CD4-positive, alpha-beta memory T cell (primary cell): ENCODE measurements at regions not wholly inside any gene's neighbourhood (a gene's known extent, or its start where the extent isn't known, plus 50 kb on each side); places are given as distances from the start of the nearest gene placed in this dataset.

Source experiments
- CTCF ChIA-PET: fragments of 350-600 bp; sonication (Branson Sonifier 250); formaldehyde crosslinking; loops from one replicate; lab custom pipeline; 2021; ENCODE audit warnings: inconsistent platforms; ENCODE audit not compliant: partially characterized antibody; lab: Charles Lee
- POLR2A ChIA-PET: fragments of 350-600 bp; sonication (Branson Sonifier 250); formaldehyde crosslinking; loops from one replicate; lab custom pipeline; 2021; ENCODE audit not compliant: partially characterized antibody; lab: Charles Lee
- DNase-seq, 5 donors: peaks; one replicate each; pipeline versions ENCODE4 v3.0.0 to v3.0.0-alpha.2; 2020 to 2022; ENCODE audit warnings: mixed read lengths in 1 of 5
- H3K27ac ChIP-seq: one replicate; pipeline ENCODE4 v1.7.0; 2013; ENCODE audit warnings: low read depth, low read length
- H3K27me3 ChIP-seq: 2 replicates; pipeline ENCODE4 v1.7.0; 2013; ENCODE audit warnings: mild to moderate bottlenecking, low read length, moderate library complexity; ENCODE audit not compliant: insufficient read depth
- H3K36me3 ChIP-seq: 2 replicates; pipeline ENCODE4 v1.7.0; 2013; ENCODE audit warnings: mild to moderate bottlenecking, low read length, moderate library complexity; ENCODE audit not compliant: insufficient read depth
- H3K4me1 ChIP-seq: 2 replicates; pipeline ENCODE4 v1.7.0; 2013; ENCODE audit warnings: mild to moderate bottlenecking, low read length, moderate library complexity; ENCODE audit not compliant: insufficient read depth
- H3K4me3 ChIP-seq, 2 donors: one replicate each; pipeline ENCODE4 v1.7.0; 2013; ENCODE audit warnings: low read length in 2 of 2, mild to moderate bottlenecking in 1 of 2
- H3K9me3 ChIP-seq, 2 donors: one replicate each; pipeline ENCODE4 v1.7.0; 2013; ENCODE audit warnings: low read length in 2 of 2, control low read depth in 1 of 2; ENCODE audit not compliant: control insufficient read depth in 1 of 2
- H3K27ac Mint-ChIP-seq, 7 donors: one replicate each; pipeline ENCODE4 v1.8.0; 2020 to 2021; ENCODE audit warnings: mixed read lengths in 7 of 7, mild to moderate bottlenecking in 6 of 7, inconsistent platforms in 3 of 7, moderate library complexity in 3 of 7
- H3K27me3 Mint-ChIP-seq, 2 donors: one replicate each; pipeline ENCODE4 v1.8.0; 2020 to 2021; ENCODE audit warnings: mixed read lengths in 2 of 2
- H3K36me3 Mint-ChIP-seq, 2 donors: one replicate each; pipeline ENCODE4 v1.8.0; 2020 to 2021; ENCODE audit warnings: mixed read lengths in 2 of 2, inconsistent platforms in 1 of 2, mild to moderate bottlenecking in 1 of 2
- H3K4me1 Mint-ChIP-seq, 4 donors: one replicate each; pipeline ENCODE4 v1.8.0; 2020 to 2021; ENCODE audit warnings: mixed read lengths in 4 of 4, mild to moderate bottlenecking in 1 of 4
- H3K4me3 Mint-ChIP-seq, 8 donors: one replicate each; pipeline ENCODE4 v1.8.0; 2020 to 2021; ENCODE audit warnings: mixed read lengths in 8 of 8, mild to moderate bottlenecking in 7 of 8, moderate library complexity in 6 of 8, inconsistent platforms in 3 of 8
- H3K9me3 Mint-ChIP-seq, 8 donors: one replicate each; pipeline ENCODE4 v1.8.0; 2020 to 2021; ENCODE audit warnings: mixed read lengths in 8 of 8, mild to moderate bottlenecking in 5 of 8, inconsistent platforms in 3 of 8, moderate library complexity in 1 of 8
- intact Hi-C: fragments of 100-400 bp; cut with micrococcal nuclease; formaldehyde crosslinking; loops from one replicate; pipeline ENCODE4 v1.15.1; 2023

GRCh38 chr2:19048593-19049266 is 309.7 kb downstream of the OSR1 start:
- Histone ChIP-seq H3K4me3 (no peak overlapping the region), H3K4me1 (no peaks in the 10 kb centered on the region), H3K9me3 (no peaks in the 10 kb centered on the region), H3K27me3 (no peaks in the 10 kb centered on the region), H3K27ac (no peak overlapping the region), H3K36me3 (no peaks in the 10 kb centered on the region)
- no peak overlapping the region for H3K4me3 Mint-ChIP-seq
- no peak for DNase-seq
- H3K4me1 Mint-ChIP-seq: no peaks in the 10 kb centered on the region
- POLR2A ChIA-PET: no interaction called here
- CTCF ChIA-PET: no interaction called here
- intact Hi-C loops: no loop called here
- H3K36me3 Mint-ChIP-seq: no peaks in the 10 kb centered on the region
- H3K9me3 Mint-ChIP-seq: peaks cover 0 to 3% (median 0%) of the 10 kb centered on the region in 8 donors
- no peaks in the 10 kb centered on the region for H3K27me3 Mint-ChIP-seq
- no peak overlapping the region for H3K27ac Mint-ChIP-seq

DNA sequence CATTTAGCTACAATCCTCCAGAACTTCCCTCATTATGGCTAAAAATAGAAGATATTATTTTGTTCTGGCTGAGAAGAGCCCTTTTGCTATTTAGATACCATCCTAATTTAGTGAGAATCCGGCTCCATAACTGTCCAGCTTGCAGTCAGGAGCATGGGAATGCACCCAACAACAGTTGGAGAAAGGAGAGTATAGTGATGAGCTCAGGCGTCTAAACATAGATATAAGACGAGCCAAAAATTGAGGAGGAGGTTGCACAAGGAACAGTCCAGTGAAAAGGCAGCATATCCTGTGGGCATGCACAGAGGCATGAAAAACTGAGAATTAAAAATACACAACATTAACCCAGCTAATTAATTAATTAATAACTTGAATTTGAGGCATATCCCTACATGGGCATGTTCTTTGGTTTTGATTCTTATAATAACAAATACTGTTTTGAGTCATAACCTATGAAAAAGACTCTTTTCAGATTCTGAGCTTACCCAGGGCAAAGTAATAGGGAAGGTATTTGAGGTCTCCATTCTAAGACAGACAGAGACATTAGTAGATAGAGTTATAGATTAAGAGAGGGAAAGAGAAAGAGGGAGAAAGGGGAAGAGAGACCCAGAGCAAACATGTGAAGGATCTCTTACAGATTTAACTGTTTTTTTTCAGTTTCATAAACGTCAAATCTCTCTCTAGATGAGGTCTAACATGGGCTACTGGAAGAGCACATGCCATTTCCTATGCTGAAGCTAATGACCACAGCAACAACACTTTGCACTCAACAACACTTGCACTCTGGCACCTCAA is 311.2 kb downstream of the OSR1 start:
- ChIA-PET POLR2A (no interaction called here), CTCF (no interaction called here)
- Mint-ChIP-seq H3K36me3 (no peaks in the 10 kb centered on the region), H3K27ac (no peak overlapping the region), H3K4me3 (no peak overlapping the region), H3K4me1 (no peaks in the 10 kb centered on the region), H3K9me3 (peaks cover 0 to 3% (median 0%) of the 10 kb centered on the region in 8 donors), H3K27me3 (no peaks in the 10 kb centered on the region)
- no peaks in the 10 kb centered on the region for H3K4me1 ChIP-seq
- H3K9me3 ChIP-seq: no peaks in the 10 kb centered on the region
- intact Hi-C loops: no loop called here
- no peaks in the 10 kb centered on the region for H3K36me3 ChIP-seq
- no peak for DNase-seq
- H3K27me3 ChIP-seq: no peaks in the 10 kb centered on the region
- no peak overlapping the region for H3K27ac ChIP-seq
- no peak overlapping the region for H3K4me3 ChIP-seq

GRCh38 chr2:19045151-19045550 is 313.3 kb downstream of the OSR1 start:
- no peaks in the 10 kb centered on the region for H3K36me3 ChIP-seq
- intact Hi-C loops: no loop called here
- Mint-ChIP-seq H3K27ac (no peak overlapping the region), H3K4me3 (no peak overlapping the region), H3K4me1 (no peaks in the 10 kb centered on the region), H3K36me3 (no peaks in the 10 kb centered on the region), H3K27me3 (no peaks in the 10 kb centered on the region), H3K9me3 (peaks cover 0 to 3% (median 0%) of the 10 kb centered on the region in 8 donors)
- CTCF ChIA-PET: no interaction called here
- no peak for DNase-seq
- no peaks in the 10 kb centered on the region for H3K27me3 ChIP-seq
- POLR2A ChIA-PET: no interaction called here
- no peak overlapping the region for H3K27ac ChIP-seq
- H3K4me1 ChIP-seq: no peaks in the 10 kb centered on the region
- no peak overlapping the region for H3K4me3 ChIP-seq
- H3K9me3 ChIP-seq: no peaks in the 10 kb centered on the region

GRCh38 chr2:19043893-19044292 is 314.5 kb downstream of the OSR1 start:
- Histone ChIP-seq H3K36me3 (no peaks in the 10 kb centered on the region), H3K9me3 (no peaks in the 10 kb centered on the region), H3K4me3 (no peak overlapping the region), H3K4me1 (no peaks in the 10 kb centered on the region), H3K27me3 (no peaks in the 10 kb centered on the region), H3K27ac (no peak overlapping the region)
- DNase-seq: no peak
- no peaks in the 10 kb centered on the region for H3K36me3 Mint-ChIP-seq
- ChIA-PET POLR2A (no interaction called here), CTCF (no interaction called here)
- no peaks in the 10 kb centered on the region for H3K27me3 Mint-ChIP-seq
- H3K4me3 Mint-ChIP-seq: no peak overlapping the region
- intact Hi-C loops: no loop called here
- H3K4me1 Mint-ChIP-seq: no peaks in the 10 kb centered on the region
- H3K27ac Mint-ChIP-seq: no peak overlapping the region
- H3K9me3 Mint-ChIP-seq: peaks cover 0 to 2% (median 0%) of the 10 kb centered on the region in 8 donors

- no peak overlapping the region for H3K27ac ChIP-seq
- Mint-ChIP-seq H3K4me1 (no peaks in the 10 kb centered on the region), H3K36me3 (no peaks in the 10 kb centered on the region), H3K4me3 (no peak overlapping the region), H3K27ac (no peak overlapping the region), H3K9me3 (no peaks in the 10 kb centered on the region), H3K27me3 (no peaks in the 10 kb centered on the region)
- no peaks in the 10 kb centered on the region for H3K9me3 ChIP-seq
- no peaks in the 10 kb centered on the region for H3K4me1 ChIP-seq
- ChIA-PET POLR2A (no interaction called here), CTCF (no interaction called here)
- no peaks in the 10 kb centered on the region for H3K36me3 ChIP-seq
- no peak for DNase-seq
- intact Hi-C loops: no loop called here
- H3K27me3 ChIP-seq: no peaks in the 10 kb centered on the region
- no peak overlapping the region for H3K4me3 ChIP-seq
These were observed 316.9 kb downstream of the OSR1 start for GRCh38 chr2:19041434-19042041.

DNA sequence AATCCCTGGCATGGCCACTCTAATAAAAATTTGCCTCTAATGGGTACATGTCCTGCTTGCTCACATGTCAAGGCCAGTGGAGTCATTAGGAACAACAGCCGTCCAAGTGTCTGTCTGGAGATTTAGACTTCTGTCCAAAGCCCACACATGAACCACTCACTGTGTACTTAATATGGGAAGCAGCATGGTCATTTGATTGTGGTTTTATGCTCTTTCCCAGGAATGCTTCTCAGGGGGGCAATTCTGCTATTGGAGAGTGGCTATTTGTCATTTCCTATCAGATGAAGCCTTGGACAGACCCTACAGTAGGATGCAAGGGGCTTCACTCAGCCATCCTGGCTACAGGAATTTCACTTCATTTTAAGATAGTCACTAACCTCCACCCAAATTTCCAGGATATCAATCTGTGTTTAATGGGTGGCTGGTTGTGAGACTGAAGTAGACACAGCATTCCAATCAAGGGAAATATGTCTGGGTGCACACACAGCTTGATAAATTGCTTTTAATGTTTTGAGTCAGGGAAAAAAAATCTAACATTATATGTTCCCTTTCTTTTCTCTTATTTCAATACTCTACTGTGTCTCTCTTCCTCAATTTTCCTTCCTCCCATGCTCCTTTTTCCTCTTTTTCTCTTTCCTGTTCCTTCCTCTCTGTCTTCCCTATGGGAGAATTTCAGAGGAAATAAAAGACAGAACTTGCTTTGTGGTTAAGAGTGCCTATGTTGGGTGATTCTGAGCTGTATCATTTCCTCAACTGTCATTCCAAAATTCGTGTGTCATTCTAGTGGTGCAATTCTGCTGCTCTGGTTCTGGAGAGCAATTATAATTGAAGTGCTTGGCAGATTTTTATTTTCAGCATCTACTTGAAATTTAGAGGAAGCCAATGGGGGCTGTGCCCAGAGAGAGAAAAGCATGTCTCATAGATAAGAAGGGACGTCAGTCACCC is 320.1 kb downstream of the OSR1 start:
- Histone ChIP-seq H3K27ac (no peak overlapping the region), H3K27me3 (no peaks in the 10 kb centered on the region), H3K36me3 (no peaks in the 10 kb centered on the region), H3K4me1 (no peaks in the 10 kb centered on the region), H3K4me3 (no peak overlapping the region), H3K9me3 (no peaks in the 10 kb centered on the region)
- Mint-ChIP-seq H3K4me3 (no peak overlapping the region), H3K27ac (no peak overlapping the region), H3K4me1 (no peaks in the 10 kb centered on the region), H3K36me3 (no peaks in the 10 kb centered on the region), H3K9me3 (no peaks in the 10 kb centered on the region), H3K27me3 (no peaks in the 10 kb centered on the region)
- ChIA-PET CTCF (no interaction called here), POLR2A (no interaction called here)
- no peak for DNase-seq
- intact Hi-C loops: no loop called here

GRCh38 chr2:19036091-19036490 is 322.3 kb downstream of the OSR1 start:
- H3K36me3 Mint-ChIP-seq: no peaks in the 10 kb centered on the region
- no peak overlapping the region for H3K27ac Mint-ChIP-seq
- POLR2A ChIA-PET: no interaction called here
- no peaks in the 10 kb centered on the region for H3K9me3 ChIP-seq
- H3K4me1 Mint-ChIP-seq: no peaks in the 10 kb centered on the region
- peaks cover 0 to 2% (median 0%) of the 10 kb centered on the region in 8 donors for H3K9me3 Mint-ChIP-seq
- no peak overlapping the region for H3K4me3 Mint-ChIP-seq
- H3K4me1 ChIP-seq: no peaks in the 10 kb centered on the region
- H3K27me3 Mint-ChIP-seq: no peaks in the 10 kb centered on the region
- intact Hi-C loops: no loop called here
- H3K27ac ChIP-seq: no peak overlapping the region
- DNase-seq: no peak
- H3K36me3 ChIP-seq: no peaks in the 10 kb centered on the region
- CTCF ChIA-PET: interaction anchor here (0.8 kb wide), 1 partner anchor 17 kb away, joined by 3 read pairs; no protein-coding TSS in a partner anchor
- H3K4me3 ChIP-seq: no peak overlapping the region
- no peaks in the 10 kb centered on the region for H3K27me3 ChIP-seq
